Eye (tissue), 1 donor: ENCODE measurements at regions not wholly inside any gene's neighbourhood (a gene's known extent, or its start where the extent isn't known, plus 50 kb on each side); places are given as distances from the start of the nearest gene placed in this dataset.
"Not testable (repeated sequence)": the region's sequence is repeated elsewhere in the genome, so short reads cannot be mapped to it uniquely, and the experiment has no call there.

Source experiments
- DNase-seq: peaks from one replicate; pipeline ENCODE4 v3.0.0-alpha.2; 2015

DNA sequence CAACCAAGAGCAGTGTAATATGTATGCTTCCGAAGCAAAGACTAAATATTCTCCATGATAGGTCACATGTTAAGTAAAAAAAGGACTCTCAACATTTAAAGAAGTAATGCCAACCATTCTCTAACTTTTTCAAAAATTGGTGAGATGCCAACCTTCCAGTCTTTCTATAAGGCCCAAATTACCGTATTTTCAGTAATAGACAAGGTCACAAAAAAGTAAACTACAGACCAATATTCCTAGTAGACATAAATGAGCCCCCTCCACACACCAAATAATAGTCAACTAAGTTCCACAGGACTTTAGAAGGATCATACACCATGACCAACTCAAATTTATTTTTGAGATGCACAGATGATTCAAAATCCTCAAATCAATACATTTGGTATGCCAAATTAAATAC is 867.4 kb downstream of the TMEM121 start:
- no peak for DNase-seq

- no peak for DNase-seq
These were observed 869.2 kb downstream of the TMEM121 start for GRCh38 chr14:106395456-106396050.

DNA sequence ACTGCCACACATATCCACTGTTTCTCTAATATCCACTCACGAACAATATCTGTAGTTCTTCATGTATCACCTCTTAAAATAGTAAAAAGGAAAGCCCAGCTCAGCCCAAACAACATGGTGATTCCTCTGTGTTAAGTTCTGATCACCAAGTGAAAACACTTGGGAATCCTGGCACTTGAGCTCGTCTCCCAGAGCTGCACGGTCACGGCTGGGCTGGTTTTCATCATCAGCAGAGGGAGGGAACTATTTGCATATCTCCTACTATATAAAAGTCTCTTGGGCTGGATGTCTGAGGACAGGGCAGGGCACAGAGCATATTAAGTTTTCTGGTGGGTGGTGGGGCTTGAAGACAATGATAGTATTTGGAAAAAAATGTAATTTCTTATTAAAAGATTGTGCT is 870.6 kb downstream of the TMEM121 start:
- no peak for DNase-seq

DNA sequence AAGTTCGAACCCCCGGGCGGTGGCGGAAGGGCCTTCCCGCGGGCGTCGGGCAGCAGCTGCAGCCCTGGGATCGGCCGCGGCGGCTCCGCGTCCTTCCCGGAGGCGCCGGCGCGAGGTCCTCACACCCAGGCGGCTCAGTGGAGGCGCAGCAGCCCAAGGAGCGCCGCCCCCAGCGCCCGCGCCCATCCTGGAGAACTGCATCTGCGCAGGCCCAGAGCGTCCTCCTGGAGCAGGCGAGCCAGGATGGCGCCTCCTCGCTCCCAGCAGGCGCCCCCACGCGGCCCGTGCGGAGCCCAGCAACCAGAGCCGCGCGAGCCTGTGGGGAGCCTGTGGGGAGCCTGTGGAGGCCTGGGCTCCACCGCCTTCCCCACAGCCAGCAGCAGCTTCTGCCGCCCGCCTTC is 872.5 kb downstream of the TMEM121 start:
- not testable (repeated sequence) for DNase-seq

DNA sequence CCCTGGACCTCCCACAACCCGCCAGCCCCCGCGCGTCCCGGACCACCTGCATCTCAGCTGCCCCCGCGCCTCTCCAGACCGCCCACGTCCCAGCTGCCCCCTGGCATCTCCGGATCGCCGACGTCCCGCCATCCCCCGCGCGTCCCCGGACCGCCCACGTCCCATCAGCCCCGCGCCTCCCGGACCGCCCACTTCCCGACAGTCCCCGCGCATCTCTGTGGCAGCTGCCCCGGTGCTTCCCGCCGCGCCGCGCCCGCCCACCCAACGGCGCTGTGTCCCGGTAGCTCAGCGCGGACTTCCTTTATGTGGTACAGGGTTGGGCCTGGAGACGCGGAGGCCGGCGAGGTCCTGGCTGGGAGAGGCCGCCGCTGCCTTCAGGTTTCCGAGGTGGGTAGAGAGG is 874.9 kb downstream of the TMEM121 start:
- DNase-seq, result not testable (repeated sequence)

- not testable (repeated sequence) for DNase-seq
These were observed 883.8 kb downstream of the TMEM121 start for GRCh38 chr14:106410229-106410628.

- no peak for DNase-seq
These were observed 888.1 kb downstream of the TMEM121 start for GRCh38 chr14:106414464-106414863.

DNA sequence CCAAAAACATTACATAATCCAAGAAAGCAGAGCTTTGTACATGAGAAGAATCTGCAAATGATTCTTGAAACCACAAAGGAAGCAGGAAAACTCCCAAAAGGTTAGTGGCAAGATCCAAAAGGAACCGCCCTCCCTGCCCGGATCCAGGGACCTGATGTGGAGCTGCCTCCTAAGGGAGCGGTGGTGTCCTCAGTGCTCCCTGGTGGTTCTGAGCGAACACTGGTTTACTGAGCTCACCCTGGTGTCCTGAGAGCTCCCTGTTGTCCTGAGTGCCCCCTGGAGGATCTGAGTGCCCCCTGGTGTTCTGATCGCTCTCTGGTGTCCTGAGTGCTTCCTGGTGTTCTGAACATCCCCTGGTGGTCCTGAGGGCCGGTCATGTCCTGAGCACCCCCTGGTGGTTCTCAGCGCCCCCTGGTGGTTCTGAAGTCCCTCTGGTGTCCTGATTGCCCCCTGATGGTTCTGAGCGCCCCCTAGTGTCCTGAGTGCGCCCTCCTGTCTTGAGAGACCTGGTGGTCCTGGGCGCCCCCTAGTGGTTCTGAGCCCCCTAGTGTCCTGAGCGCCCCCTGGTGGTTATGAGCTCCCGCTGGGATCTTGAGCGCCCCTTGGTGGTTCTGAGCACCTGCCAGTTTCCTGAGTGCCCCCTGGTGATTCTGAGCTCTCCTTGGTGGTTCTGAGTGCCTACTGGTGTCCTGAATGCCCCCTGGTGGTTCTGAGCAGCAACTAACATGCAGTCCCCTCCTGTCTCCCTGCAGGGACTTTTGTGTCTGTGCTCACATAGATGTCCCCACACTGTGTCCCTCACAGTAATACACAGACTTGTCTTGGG is 891.1 kb downstream of the TMEM121 start:
- no peak for DNase-seq

GRCh38 chr14:106419376-106419965 is 893.1 kb downstream of the TMEM121 start:
- no peak for DNase-seq

GRCh38 chr14:106421431-106422033 is 895.1 kb downstream of the TMEM121 start:
- DNase-seq, result not testable (repeated sequence)

DNA sequence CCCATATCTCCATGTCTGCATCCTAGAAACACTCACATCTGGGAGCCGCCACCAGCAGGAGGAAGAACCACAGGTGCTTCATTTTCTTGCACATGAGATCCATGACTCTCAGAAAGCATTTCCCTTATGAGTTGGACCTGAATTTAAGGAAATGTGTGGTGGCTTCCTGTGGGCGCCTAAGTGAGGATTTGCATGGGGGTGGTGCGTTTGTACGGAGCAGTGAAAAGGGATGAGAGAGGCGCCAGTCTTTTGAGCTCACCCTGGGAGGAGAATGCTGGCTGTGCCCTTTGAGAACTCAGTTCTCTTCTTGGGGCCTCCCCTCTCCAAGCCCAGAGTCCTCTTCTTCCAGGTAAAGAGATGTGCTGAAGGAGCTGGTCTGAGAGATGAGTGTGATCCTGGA is 895.7 kb downstream of the TMEM121 start:
- DNase-seq, result no peak

- not testable (repeated sequence) for DNase-seq
These were observed 898.8 kb downstream of the TMEM121 start for GRCh38 chr14:106425150-106425549.

- DNase-seq, result no peak
These were observed 910.0 kb downstream of the TMEM121 start for GRCh38 chr14:106436310-106436905.

GRCh38 chr14:106442857-106443256 is 916.5 kb downstream of the TMEM121 start:
- no peak for DNase-seq

GRCh38 chr14:106455026-106455425 is 928.6 kb downstream of the TMEM121 start:
- no peak for DNase-seq

GRCh38 chr14:106459971-106460730 is 933.8 kb downstream of the TMEM121 start:
- no peak for DNase-seq

- no peak for DNase-seq
These were observed 934.5 kb downstream of the TMEM121 start for GRCh38 chr14:106460916-106461315.

DNA sequence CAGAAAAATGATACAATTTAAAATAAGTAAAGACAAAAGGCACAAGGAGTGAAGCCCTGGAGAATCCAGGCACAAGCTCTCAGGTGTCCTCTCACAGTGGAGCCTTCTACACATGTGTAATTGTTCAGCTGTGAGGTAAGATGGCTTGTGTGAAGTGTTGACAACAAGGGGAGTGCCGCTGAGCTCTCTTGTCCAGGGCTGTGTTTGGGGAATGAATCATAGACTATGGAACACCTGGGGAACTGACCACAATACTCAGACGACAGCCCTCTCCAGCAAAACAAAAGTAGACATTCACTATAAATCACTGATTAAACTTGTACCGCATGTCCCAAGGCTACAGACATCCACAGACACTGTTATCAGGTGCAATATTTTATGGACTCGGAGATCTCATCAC is 940.1 kb downstream of the TMEM121 start:
- not testable (repeated sequence) for DNase-seq

DNA sequence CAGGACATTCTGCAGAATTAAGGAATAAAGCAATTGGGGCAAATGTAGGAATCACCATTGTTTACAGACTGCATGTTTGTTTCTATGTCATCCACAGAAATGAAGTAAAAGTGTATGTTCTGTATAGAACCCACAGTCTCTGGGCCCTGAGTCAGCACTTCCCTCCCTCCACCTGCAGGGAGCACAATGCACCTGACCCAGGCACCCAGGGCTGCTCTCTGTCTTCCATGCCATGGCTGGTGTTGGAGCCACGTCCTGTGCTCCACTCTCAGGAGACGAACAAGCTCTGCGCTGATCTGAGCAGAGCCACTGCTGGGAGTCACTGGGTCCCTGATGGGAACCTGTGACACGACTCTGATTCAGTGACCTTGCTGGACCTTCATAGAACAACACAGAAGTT is 942.5 kb downstream of the TMEM121 start:
- not testable (repeated sequence) for DNase-seq

GRCh38 chr14:106470028-106470427 is 943.6 kb downstream of the TMEM121 start:
- not testable (repeated sequence) for DNase-seq

- not testable (repeated sequence) for DNase-seq
These were observed 948.1 kb downstream of the TMEM121 start for GRCh38 chr14:106474261-106475028.

- not testable (repeated sequence) for DNase-seq
These were observed 948.8 kb downstream of the TMEM121 start for GRCh38 chr14:106475214-106475613.
